HG02759 (cell line): ENCODE measurements at regions not wholly inside any gene's neighbourhood (a gene's known extent, or its start where the extent isn't known, plus 50 kb on each side); places are given as distances from the start of the nearest gene placed in this dataset.
"Not testable (repeated sequence)": the region's sequence is repeated elsewhere in the genome, so short reads cannot be mapped to it uniquely, and the experiment has no call there.

Experiments
- ATAC-seq: cut with Tn5 transposase; IDR thresholded peaks from one replicate; pipeline ENCODE4 v1.9.1; 2021; ENCODE audit warnings: mild to moderate bottlenecking, moderate library complexity; ENCODE audit not compliant: unreplicated experiment

DNA sequence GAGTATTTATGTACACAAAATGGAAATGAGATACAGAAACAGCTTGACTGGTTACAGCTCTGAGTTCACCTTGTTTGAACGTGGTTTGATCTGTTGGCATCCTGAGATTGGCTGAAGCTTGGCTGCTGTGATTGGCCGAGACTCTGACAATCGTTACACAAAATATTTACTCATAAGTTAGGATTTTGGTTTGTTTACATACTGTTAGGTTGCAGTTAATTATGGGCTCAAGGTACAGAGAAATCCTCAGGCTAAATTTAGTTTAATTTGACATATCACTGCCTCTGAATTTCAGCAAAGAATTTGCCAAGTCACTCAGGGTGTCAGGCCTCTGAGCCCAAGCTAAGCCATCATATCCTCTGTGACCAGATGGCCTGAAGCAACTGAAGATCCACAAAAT, 227.3 kb downstream of the COPRS start:
- ATAC-seq: no peak

DNA sequence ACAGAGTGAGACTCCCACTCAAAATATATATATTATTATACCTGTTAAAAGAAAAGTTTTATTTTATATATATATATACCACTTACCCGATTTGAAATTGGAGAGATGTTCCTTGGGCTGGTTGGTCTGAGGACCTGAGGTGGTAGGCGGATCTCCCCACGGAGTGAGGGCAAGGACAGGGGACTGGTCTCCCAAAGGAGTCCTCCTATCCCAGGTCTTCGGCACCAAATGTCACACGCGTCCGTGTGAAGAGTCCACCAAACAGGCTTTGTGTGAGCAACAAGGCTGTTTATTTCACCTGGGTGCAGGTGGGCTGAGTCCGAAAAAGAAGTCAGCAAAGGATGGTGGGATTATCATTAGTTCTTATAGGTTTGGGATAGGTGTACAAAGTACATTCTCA, 228.2 kb downstream of the COPRS start:
- ATAC-seq: not testable (repeated sequence)

DNA sequence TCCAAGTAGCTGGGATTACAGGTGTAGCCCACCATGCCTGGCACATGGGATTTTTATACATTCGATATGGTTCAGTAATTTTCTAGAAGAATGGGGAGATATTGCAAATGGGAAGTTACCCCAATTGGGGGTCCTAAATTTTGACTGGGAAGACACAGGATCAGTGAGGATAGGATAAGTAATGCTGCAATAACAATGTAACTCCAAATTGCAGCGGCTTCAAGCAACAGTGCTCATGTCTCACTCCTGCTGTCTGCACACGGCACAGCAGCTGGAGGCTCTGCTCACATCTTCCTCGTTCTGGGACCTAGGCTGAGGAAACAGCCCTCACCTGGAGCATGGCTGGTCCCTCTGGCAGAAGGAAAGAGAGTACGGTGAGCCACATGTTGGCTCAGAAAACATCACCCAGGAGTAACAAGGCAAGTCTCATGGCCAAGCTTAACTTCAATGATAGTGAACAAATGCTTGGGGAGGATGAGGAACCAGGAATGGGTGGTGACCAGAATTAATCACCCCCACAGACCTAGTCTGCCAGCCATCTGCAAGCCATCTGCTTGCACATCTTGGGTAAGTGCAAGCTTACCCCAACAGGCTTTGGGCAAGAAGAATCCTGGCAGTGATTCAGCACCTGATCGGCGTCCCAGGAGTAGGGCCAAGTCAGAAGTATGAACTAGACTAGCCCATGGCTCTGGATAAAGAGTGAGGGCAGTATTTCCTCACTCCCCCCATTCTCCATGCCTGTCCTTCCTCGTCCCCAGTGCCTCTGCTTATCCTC, 229.2 kb downstream of the COPRS start:
- ATAC-seq: no peak

DNA sequence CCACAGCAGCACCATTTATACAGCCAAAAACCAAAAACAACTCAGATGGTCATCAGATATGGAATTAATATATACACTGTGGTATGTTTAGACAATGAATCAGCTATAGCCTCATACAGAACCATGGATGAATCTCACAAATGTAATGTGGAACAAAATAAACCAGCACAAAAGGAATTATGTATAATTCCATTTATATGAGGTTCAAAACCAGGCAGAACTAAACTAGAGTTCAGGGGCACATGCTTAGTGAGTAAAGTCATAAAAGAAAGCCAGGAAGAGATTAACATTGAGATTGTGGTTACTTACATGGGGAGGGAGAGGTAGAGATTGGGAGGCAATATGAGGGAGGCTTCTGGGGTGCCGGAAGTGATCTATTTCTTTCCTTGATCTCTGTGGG, 231.1 kb downstream of the COPRS start:
- ATAC-seq: no peak

DNA sequence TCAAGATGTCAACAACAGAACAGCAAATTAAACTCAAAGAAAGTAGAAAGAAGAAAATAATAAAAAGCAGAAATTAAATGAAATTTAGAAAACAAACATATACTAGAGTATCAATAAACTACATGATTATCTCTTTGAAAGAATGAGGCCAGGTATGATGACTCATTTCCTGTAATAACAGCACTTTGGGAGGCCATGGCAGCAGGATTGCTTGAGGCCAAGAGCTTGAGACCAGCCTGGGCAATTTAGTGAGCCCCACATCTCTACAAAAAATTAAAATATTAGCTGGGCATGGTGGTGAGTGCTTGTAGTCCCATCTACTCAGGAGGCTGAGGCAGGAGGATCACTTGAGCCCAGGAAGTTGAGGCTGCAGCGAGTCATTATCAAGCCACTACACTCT, 232.5 kb downstream of the RAB11FIP4 start:
- no peak for ATAC-seq

DNA sequence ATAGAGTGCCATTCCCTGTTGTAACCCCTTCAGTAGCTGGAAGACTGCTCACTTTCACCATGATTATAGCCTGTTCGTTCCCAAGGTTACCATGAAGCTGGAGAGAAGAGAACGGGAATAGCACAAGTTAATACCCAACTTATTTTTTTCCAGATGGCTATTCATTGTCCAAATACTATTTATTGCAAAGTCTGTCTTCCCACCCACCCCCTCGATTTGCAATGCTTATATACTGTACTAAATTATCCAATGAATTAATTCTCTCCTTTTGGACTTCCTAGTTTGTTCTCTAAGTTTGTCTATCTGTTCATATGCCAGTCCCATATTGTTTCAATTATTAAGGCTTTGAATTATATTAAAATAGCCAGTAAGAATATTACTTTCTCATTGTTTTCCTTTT, 231.0 kb downstream of the RAB11FIP4 start:
- ATAC-seq: no peak

DNA sequence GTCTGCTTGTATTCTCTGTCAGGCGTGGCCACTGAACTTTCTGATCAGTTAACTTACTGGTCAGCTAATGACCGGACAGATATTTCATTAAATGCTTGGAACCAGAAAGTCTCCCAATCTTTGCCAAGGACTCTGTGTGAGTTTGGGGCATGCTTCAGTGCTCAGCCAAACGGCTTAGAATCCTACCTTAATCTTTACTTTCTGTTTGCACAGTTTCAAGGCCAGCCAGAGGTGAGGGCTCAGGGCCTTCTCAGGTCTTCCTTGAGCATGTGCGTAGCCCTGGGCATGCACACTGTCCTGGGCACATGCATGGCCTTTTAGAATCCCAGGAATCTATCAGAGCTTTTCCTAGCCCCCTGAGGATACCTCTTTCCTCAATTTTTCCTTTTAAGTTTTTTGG, 230.1 kb downstream of the RAB11FIP4 start:
- ATAC-seq: no peak

DNA sequence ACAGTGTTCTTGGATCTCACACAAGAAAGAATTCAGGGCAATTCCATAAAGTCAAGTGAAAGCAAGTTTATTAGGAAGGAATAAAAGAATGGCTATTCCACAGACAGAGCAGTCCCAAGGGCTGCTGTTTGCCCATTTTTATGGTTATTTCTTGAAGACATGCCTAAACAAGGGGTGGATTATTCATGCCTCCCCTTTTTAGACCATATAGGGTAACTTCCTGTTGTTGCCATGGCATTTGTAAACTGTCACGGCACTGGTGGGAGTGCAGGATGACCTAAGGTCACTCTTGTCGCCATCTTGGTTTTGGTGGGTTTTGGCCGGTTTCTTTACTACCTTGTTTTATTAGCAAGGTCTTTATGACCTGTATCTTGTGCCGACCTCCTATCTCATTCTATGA, 219.6 kb downstream of the RAB11FIP4 start:
- not testable (repeated sequence) for ATAC-seq

DNA sequence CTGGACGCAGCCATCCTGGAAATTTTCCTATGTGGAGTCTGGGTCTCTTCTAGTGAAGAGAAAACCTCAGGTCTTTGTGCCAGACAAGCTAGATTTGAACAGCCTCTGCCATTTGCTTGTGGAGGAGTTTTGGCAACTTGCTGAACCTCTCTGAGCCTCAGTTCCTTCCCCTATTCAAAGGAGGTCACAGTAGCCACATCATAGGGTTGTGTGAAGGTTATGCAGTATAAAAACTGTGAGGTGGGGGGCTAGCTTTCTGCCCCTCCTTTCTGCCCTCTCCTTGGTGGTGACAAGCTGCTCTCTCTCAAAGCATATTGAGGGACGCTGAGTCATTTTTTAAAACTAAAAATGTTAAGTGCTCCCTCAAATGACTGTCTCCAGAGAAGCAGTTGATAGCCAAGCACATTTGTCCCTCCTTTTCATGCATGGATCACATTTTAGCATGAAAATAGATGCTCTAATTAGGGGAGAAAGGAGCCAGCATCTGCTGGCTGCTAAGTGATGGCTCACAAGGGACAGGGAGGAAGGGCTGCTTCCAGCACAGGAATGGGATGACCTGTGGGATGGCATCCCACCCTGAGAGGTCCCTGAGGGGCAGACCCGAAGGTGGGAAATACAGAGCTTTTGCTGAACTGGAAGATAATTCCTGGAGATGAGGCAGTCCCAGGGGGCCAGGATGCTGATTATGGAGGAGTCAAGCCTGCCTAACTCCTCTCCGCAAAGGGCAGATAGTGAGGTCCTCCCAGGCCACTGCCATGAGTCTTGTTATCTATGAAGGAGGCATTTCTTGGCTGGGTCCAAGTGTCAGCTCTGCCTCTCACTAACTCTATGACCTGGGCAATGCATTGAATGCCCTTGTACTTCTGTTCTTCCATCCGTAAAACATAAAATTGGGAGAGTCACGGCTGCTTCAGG, 218.8 kb downstream of the RAB11FIP4 start:
- no peak for ATAC-seq

DNA sequence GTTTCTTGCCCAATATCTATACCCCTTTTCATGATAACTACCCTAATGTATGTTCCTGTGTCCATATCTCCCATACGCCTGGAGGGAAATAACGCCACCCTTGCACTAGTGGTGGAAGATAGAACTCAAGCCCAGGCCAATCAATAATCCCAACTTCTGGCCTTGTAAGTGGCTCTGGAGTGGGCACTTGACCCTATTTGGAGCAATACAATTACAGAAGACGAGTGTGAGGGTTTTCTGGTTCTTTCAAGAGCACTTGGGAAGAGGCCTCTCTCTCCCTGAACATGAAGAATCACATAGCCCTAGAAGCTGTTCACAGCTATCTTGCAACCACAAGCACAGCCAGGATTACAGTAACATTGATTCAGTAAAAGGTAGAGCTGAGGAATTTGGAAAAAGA, 217.9 kb downstream of the RAB11FIP4 start:
- ATAC-seq: no peak

DNA sequence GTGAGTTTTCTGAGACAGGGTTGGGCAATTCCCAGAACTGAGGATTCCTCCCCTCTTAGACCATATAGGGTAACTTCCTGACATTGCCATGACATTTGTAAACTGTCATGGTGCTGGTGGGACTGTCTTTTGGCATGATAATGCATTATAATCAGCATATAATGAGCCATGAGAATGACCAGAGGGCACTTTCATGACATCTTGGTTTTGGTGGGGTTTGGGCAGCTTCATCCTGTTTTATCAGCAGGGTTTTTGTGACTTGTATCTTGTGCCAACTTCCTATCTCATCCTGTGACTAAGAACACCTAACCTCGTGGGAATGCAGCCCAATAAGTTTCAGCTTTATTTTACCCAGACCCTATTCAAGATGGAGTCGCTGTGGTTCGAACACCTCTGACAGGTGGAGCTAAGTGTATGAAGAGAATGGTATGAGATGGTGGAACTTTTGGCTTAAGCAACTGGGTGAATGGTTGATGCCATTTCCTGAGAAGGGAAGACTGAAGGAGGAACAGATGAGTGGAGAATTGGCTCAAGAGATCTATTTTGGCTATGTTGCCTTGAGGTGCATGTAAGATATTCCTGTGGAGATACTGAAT, 217.3 kb downstream of the RAB11FIP4 start:
- no peak for ATAC-seq

DNA sequence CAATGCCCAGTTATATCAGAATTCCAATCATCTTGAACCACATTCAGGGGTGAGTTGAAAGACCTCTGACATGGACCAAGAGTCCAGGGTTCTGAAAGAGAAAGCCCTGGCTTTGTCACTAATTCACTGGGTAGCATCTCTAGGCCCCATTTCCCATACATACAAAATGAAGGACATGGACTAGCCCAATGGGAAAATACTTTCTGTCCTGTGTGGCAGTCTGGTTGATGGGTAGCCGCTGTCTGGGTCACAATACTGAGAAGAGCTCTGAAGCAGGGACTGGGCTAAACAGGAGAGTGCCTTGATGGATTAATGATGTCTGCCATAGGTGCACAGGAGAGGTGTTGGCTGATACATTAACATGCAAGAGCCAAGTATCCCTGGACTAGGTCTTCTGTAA, 214.3 kb downstream of the RAB11FIP4 start:
- ATAC-seq: no peak

DNA sequence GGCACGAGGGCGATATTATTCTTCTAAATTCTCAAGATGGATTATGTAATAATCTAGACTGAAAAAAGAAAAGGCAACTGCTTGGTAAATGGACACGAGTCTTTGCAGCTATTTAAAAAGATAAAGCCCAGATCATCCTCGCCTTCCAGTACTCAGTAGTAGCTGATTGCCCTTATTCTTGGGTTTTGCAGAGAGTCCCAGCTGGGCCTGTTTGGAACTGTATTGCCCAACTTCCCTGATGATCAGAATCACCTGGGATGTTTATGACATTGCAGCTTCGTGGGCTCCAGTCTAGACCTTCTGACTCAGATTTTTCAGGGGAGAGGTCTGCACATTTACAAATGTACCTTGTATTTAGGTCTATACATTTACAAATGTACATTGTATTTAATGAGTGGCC, 213.5 kb downstream of the RAB11FIP4 start:
- ATAC-seq: no peak

DNA sequence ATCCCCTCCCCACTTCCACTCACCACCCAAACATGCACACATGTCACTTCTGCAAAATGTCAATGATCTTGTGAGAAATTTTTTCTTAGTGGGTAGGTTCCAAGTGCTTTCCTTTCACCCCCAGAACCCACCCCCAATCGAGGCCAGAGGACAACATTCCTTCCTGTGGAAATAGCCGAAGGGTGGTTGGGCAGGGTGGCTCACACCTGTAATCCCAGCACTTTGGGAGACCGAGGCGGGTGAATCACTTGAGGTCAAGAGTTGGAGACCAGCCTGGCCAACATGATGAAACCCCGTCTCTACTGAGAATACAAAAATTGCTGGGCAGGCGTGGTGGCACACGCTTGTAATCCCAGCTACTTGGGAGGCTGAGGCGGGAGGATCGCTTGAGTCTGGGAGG, 208.7 kb downstream of the RAB11FIP4 start:
- ATAC-seq: not testable (repeated sequence)

DNA sequence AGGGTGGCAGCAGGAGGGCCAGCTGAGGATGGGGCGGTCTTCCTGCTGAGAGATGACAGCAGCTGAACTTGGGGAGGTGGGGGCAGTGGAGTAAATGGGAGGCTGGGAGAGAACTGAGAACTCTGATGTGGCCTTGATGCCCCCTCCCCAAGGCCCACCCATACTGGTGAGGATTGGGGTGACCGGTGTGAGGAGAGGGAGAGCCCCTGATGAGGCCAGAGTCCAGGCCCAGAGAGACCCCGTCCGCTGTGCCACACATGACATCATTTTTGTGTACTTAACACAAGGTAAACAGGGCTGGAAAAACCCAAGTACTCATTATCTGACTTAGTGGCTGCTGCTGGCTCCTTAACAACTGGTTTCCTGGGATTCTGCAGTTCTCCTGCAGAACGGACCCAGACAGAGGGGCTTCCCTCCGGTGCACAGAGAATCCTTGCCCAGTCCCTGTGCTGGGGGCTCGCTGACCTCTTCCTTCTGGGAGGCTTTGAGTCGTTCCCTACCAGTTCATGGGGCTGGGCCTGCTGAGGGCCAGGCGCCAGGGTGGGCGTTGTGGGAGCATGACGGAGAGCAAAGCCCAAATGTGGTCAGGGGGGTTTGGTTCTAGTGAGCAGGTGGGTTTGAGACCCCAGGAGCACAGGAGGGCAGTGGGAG, 207.6 kb downstream of the RAB11FIP4 start:
- ATAC-seq: no peak

DNA sequence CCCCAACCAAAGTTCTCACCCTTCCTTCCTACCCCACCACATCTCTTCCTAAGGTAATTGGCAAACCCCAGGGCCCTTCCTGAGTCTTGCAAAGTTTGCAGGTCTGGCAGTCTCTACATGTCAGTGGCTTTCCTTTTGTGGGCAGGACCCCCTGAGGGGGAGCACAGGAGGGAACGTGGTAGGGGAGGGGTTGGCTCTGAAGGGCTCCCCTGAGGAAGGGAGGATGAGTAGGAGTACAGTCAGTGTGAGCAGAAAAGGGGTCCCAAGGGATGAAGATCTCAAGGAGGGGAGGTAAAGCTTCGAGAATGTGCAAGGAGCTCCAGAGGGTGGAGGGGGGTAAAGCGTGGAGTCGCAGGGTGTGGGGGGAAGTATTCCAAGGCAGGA, 206.9 kb downstream of the RAB11FIP4 start:
- no peak for ATAC-seq

DNA sequence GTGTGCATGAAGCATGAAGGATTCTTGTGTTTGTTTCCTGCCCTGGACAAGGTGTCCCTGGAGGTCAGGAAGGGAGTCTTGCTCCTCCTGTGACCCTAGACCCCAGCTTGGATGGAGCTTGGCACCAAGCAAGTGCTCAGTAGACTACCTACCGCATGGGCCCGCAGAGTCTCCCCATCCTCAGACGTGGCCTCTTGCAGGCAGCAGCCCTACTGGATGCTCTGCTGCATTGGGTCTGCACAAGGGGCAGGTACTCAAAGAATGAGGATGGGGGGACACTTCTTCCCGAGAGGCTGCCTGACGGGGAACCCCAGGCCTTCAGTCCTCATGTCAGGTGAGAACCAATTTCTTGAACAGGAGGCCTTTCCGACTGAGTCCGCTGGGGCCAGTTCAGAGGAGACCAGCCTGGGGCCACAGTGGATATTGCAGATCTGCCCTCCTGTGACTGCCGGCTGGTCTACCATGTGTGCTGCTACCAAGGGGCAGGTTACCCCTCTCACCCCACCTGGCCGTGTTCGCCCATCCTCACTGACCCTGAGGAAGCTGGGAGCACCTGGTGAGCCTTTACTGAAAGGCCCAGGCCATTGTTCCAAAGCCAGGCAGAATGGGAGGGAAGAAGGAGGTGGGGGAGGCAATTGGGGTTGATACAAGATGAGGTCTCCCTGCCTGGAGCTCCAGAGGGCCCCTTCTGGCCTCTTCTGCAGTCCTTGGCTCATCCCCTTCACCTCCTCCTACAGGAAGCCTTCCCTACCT, 206.3 kb downstream of the RAB11FIP4 start:
- no peak for ATAC-seq

DNA sequence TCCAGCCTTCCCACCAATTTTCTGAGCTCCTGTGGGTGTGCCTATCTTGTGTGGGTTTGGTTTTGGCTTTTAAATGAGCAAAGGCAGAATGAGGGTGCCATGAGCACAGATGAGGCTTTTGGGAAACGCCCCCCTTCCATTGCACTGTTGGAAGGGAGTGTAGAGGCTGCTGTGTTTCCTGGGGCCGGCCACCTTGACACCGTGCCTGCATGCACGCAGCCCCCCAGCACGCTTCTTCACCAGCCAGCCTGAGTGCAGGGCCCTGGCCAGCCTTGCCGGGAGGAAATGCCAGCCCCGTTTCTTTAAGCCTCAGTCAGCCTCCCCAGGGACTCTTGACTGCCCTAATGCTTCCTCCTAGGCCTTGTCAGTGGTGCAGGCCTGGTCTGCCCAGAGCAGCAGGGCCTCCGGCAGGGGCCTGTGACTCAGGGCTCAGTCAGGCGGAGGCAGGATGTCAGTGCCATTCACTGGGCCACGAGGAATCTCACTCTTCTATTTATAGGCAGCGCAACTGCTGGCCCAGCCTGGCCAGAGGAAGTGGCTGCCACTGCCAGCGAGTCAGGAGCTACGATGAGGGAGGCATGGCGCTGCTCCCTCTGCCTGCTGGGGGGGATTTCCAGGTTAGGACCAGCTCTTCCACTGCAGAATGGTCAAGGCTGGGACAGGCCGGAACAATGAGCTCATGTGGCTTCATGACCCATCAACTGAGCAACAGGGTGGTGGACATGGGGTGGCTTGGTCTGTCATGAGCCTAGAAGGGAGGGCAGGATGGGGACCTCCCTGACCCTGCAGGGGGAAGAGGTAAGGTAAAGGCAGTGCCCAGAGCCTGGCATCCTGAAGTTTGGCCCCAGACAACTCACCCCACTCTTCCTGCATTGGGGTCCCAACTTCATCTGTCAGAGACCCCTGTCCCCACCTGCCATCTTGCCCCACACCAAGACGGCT, 205.2 kb downstream of the RAB11FIP4 start:
- ATAC-seq: peak; percentile 84

DNA sequence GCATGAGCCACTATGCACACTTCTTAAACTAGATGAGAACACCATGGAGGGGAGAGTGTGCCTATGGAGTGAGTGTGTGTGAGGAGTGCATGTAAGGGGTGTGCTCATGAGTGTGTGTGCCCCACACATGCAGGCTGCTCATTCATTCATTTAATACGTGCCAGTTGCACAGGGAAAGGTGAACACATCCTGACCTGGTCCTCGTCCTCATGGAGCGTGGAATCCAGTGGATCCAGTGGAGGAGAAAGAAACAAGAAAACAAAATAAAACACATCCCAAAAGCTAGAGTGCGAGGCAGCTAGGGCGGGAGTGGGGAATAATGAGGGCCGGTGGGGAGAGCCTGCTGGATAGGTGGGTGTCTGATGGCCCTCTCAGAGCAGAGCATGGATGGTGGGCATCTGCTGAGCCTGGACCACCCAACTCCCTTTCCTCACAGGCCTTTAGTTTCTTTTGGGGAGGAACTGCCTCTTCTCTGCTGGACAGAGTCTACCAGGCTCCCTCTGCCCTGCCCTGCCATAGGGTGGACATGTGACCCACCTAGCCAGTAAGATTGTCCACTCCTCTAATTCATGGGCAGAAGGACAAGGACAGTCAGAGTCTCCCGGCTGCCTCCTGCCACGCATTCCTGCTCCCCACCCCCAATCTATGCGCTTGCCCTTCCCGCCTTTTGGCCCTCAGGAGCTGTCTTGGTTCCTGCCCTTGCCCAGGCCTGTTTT, 204.3 kb downstream of the RAB11FIP4 start:
- no peak for ATAC-seq
